ENCODE measurements at regions not wholly inside any gene's neighbourhood (a gene's known extent, or its start where the extent isn't known, plus 50 kb on each side); places are given as distances from the start of the nearest gene placed in this dataset.

DNA sequence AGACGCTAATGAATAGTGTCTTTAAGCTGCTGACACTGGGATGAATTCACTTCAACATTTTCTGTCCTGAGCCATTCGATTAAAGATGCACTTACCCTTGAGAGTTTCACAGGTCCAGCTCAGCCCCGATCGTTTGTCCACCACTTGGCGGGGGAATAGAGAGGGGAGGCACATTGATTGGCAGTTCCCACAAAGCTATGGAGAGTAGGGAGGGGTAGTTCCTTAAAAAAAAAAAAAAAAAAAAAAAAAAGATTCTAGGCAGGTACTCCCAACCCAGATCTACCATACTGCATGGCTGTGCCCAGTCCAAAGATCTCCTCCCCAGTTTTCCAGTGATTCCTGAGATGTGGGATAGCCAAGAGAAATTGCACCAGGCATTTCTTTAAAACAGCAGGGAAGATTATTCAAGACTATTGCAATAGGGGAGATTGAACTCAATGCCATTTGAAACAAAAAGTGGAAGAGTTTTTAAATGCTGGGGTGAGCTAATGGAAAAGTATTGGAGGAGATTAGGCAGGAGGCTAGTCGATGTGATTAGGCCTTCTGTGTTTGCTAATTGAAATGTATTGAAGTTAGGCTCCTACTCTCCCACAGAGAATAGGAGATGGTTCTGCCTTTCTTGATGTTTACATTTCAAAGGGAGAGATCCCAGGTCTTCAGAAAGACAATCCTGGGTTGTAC, 2217.4 kb upstream of the WWC1 start:
- Mint-ChIP-seq H3K9me3 (peaks cover 15 to 18% of the 10 kb centered on the region in 2 donors), H3K36me3 (peaks cover 8% of the 10 kb centered on the region), H3K27me3 (ENCODE audit: low read depth in 2 of 2) (no peaks in the 10 kb centered on the region), H3K4me3 (no peak overlapping the region), H3K4me1 (no peaks in the 10 kb centered on the region), H3K27ac (no peak overlapping the region)
- TF ChIP-seq, protein P1, sequence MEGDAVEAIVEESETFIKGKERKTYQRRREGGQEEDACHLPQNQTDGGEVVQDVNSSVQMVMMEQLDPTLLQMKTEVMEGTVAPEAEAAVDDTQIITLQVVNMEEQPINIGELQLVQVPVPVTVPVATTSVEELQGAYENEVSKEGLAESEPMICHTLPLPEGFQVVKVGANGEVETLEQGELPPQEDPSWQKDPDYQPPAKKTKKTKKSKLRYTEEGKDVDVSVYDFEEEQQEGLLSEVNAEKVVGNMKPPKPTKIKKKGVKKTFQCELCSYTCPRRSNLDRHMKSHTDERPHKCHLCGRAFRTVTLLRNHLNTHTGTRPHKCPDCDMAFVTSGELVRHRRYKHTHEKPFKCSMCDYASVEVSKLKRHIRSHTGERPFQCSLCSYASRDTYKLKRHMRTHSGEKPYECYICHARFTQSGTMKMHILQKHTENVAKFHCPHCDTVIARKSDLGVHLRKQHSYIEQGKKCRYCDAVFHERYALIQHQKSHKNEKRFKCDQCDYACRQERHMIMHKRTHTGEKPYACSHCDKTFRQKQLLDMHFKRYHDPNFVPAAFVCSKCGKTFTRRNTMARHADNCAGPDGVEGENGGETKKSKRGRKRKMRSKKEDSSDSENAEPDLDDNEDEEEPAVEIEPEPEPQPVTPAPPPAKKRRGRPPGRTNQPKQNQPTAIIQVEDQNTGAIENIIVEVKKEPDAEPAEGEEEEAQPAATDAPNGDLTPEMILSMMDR (IDR thresholded peaks at IDR 0.05) = no peak
- WGBS (ENCODE audit: insufficient coverage) = 39% methylated on average over 6 of the region's 6 CpGs
- intact Hi-C loops (cut with micrococcal nuclease) = no loop called here
- H3K9me3 ChIP-seq (ENCODE audit: control insufficient read depth, insufficient read depth, low read length) = peaks cover 2% of the 10 kb centered on the region
- H3K36me3 ChIP-seq (ENCODE audit: control insufficient read depth, insufficient read depth, low read length) = no peaks in the 10 kb centered on the region
- H3K4me1 ChIP-seq (ENCODE audit: control insufficient read depth, insufficient read depth, low read length) = no peaks in the 10 kb centered on the region
- no peak for ATAC-seq
- H3K4me3 ChIP-seq (ENCODE audit: low read length) = no peak overlapping the region
- H3K27ac ChIP-seq (ENCODE audit: low read length) = no peak overlapping the region
- DNase-seq = no peak
- no peaks in the 10 kb centered on the region for H3K27me3 ChIP-seq (ENCODE audit: control insufficient read depth, insufficient read depth, low read length)

DNA sequence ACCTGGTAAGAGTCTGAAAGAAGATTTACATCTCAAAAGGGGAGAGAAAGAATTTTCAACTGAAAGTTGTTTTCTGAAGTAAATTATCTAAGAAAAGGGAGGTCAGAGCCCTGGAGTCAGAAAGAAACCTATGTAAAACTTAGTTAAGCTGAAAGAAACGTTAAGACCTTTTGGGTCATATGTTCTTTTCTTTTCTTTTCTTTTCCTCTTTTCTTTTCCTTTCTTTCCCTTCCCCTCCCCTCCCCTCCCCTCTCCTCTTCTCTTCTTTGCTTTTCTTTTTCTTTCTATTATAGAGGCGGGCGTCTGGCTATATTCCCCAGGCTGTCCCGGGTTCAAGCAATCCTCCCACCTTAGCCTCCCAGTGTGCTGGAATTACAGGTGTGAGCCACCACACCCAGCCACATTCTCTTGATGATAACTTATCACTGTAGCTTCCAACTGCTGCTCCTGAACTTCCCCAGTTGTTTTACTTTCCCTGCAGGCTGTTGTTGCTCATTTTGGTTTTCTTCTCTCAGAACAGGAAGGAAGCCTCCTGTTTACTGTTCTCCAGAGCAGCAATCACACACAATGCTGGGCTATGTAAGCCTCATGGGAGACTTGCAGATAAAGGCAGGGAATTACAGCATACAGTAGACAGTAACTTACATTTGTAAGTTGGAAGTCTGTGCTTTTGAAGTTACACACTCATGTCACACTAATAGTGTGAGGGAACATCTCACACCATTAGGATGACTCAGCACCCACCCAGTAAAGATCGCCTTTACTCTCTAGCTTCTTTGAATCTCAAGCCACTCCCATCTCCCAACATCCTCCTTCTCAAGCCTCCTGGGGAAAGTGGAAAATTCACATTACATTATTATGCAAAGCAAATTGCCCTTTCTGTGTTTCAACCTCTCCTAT, 2216.6 kb upstream of the WWC1 start:
- H3K27ac Mint-ChIP-seq = no peak overlapping the region
- TF ChIP-seq, protein P1 (IDR thresholded peaks at IDR 0.05) = no peak
- intact Hi-C loops (cut with micrococcal nuclease) = no loop called here
- WGBS (ENCODE audit: insufficient coverage) = 48% methylated on average over 5 of the region's 5 CpGs
- H3K36me3 Mint-ChIP-seq = peaks cover 8% of the 10 kb centered on the region
- Histone ChIP-seq H3K36me3 (ENCODE audit: control insufficient read depth, insufficient read depth, low read length) (no peaks in the 10 kb centered on the region), H3K27ac (ENCODE audit: low read length) (no peak overlapping the region), H3K27me3 (ENCODE audit: control insufficient read depth, insufficient read depth, low read length) (no peaks in the 10 kb centered on the region), H3K9me3 (ENCODE audit: control insufficient read depth, insufficient read depth, low read length) (peaks cover 2% of the 10 kb centered on the region), H3K4me3 (ENCODE audit: low read length) (no peak overlapping the region), H3K4me1 (ENCODE audit: control insufficient read depth, insufficient read depth, low read length) (no peaks in the 10 kb centered on the region)
- H3K9me3 Mint-ChIP-seq = peaks cover 15 to 16% of the 10 kb centered on the region in 2 donors
- no peaks in the 10 kb centered on the region for H3K27me3 Mint-ChIP-seq (ENCODE audit: low read depth in 2 of 2)
- no peak overlapping the region for H3K4me3 Mint-ChIP-seq
- H3K4me1 Mint-ChIP-seq = no peaks in the 10 kb centered on the region
- ATAC-seq (no peak), DNase-seq (no peak)

DNA sequence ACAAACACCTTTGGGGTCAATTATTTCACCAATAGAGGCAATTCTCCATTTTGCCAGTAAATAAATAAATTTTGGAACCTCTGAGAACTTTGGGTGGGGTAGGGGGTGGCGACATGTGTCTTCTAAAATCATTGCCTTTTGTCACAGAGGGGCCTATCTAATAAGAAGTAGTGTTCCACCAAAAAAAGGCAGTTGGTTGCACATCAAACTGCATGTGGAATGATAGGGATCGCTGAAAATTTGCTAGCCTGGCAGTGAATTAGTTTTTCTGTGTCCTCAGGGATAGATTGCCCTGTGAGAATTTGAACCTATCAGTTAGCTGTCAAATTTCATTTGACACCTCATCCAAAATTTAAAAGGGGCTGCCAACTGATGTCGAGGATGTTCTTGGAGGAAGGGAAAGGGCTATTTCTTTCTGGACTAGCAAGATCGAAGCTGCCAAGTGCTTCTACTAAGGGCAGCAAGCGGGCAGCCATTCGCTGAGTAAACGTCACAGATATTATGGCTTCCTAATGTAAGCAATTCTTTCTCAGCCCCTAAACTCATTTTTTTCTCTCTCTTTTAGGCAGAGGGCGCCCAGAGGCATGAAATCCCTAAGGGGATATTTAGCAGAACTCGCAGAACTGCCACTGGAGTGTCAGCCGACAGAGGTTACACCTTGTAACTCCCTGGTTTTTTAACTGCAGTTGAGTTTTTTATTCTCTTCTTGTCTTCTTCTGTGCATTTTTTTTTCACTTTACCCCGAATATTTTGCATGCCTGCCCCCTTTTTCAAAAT, 2208.1 kb upstream of the WWC1 start:
- Histone ChIP-seq H3K4me3 (ENCODE audit: low read length) (no peak overlapping the region), H3K36me3 (ENCODE audit: control insufficient read depth, insufficient read depth, low read length) (no peaks in the 10 kb centered on the region), H3K4me1 (ENCODE audit: control insufficient read depth, insufficient read depth, low read length) (no peaks in the 10 kb centered on the region), H3K9me3 (ENCODE audit: control insufficient read depth, insufficient read depth, low read length) (peaks cover 2% of the 10 kb centered on the region), H3K27ac (ENCODE audit: low read length) (no peak overlapping the region), H3K27me3 (ENCODE audit: control insufficient read depth, insufficient read depth, low read length) (no peaks in the 10 kb centered on the region)
- TF ChIP-seq, protein P1 (IDR thresholded peaks at IDR 0.05) = no peak
- Mint-ChIP-seq H3K4me3 (no peak overlapping the region), H3K27me3 (ENCODE audit: low read depth in 2 of 2) (no peaks in the 10 kb centered on the region), H3K27ac (no peak overlapping the region), H3K9me3 (peaks cover 5 to 11% of the 10 kb centered on the region in 2 donors), H3K36me3 (peaks cover 12% of the 10 kb centered on the region), H3K4me1 (no peaks in the 10 kb centered on the region)
- ATAC-seq = no peak
- DNase-seq = no peak
- WGBS (ENCODE audit: insufficient coverage) = 45% methylated on average over 10 of the region's 11 CpGs
- intact Hi-C loops (cut with micrococcal nuclease) = no loop called here

Measured in natural killer cell (primary cell).